ENCODE measurements at regions not wholly inside any gene's neighbourhood (a gene's known extent, or its start where the extent isn't known, plus 50 kb on each side); places are given as distances from the start of the nearest gene placed in this dataset.

GRCh38 chr1:235045034-235045690, 83.5 kb downstream of the TOMM20 start:
- no peak overlapping the region for H3K4me3 ChIP-seq (ENCODE audit: low read length)
- no peak for DNase-seq (ENCODE audit: low read depth)
- no peak for TF ChIP-seq CTCF (conservative IDR thresholded peaks at IDR 0.05; ENCODE audit: low read depth, low read length)

- no peak overlapping the region for H3K4me3 ChIP-seq (ENCODE audit: low read length)
- TF ChIP-seq CTCF (conservative IDR thresholded peaks at IDR 0.05; ENCODE audit: low read depth, low read length): no peak
- no peak for DNase-seq (ENCODE audit: low read depth)
These were observed 85.4 kb downstream of the TOMM20 start for GRCh38 chr1:235043234-235043633.

GRCh38 chr1:235038701-235039100, 89.9 kb downstream of the TOMM20 start:
- no peak for DNase-seq (ENCODE audit: low read depth)
- no peak for TF ChIP-seq CTCF (conservative IDR thresholded peaks at IDR 0.05; ENCODE audit: low read depth, low read length)
- H3K4me3 ChIP-seq (ENCODE audit: low read length): no peak overlapping the region

- DNase-seq (ENCODE audit: low read depth): no peak
- no peak overlapping the region for H3K4me3 ChIP-seq (ENCODE audit: low read length)
- no peak for TF ChIP-seq CTCF (conservative IDR thresholded peaks at IDR 0.05; ENCODE audit: low read depth, low read length)
These were observed 92.7 kb downstream of the TOMM20 start for GRCh38 chr1:235035928-235036327.

- no peak overlapping the region for H3K4me3 ChIP-seq (ENCODE audit: low read length)
- TF ChIP-seq CTCF (conservative IDR thresholded peaks at IDR 0.05; ENCODE audit: low read depth, low read length): no peak
- DNase-seq (ENCODE audit: low read depth): no peak
These were observed 97.6 kb downstream of the TOMM20 start for GRCh38 chr1:235030919-235031596.

GRCh38 chr1:235027862-235028250, 100.8 kb downstream of the TOMM20 start:
- no peak for DNase-seq (ENCODE audit: low read depth)
- no peak for TF ChIP-seq CTCF (conservative IDR thresholded peaks at IDR 0.05; ENCODE audit: low read depth, low read length)
- H3K4me3 ChIP-seq (ENCODE audit: low read length): no peak overlapping the region

Data from retinal pigment epithelial cell (primary cell).